GM18870 (cell line): ENCODE measurements at regions not wholly inside any gene's neighbourhood (a gene's known extent, or its start where the extent isn't known, plus 50 kb on each side); places are given as distances from the start of the nearest gene placed in this dataset.
"Not testable (repeated sequence)": the region's sequence is repeated elsewhere in the genome, so short reads cannot be mapped to it uniquely, and the experiment has no call there.

Source experiments
- ATAC-seq: cut with Tn5 transposase; IDR thresholded peaks from one replicate; pipeline ENCODE4 v1.9.1; 2021; ENCODE audit warnings: moderate library complexity; ENCODE audit not compliant: unreplicated experiment

GRCh38 chr6:153984811-153985210 lies 54.2 kb upstream of the OPRM1 start:
- ATAC-seq: no peak

DNA sequence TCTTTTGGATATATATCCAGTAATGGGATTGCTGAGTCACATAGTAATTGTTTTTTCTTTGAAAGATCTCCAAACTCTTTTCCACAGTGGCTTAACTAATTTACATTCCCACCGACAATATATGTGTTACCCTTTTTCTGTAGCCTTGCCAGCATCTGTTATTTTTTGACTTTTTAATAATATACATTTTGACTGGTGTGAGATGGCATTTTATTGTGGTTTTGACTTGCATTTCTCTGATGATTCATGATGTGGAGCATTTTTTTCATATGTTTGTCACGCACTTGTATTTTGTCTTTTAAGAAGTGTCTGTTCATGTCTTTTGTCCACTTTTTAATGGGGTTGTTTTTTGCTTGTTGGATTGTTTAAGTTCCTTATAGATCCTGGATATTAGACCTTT lies 58.9 kb upstream of the OPRM1 start:
- ATAC-seq: no peak

DNA sequence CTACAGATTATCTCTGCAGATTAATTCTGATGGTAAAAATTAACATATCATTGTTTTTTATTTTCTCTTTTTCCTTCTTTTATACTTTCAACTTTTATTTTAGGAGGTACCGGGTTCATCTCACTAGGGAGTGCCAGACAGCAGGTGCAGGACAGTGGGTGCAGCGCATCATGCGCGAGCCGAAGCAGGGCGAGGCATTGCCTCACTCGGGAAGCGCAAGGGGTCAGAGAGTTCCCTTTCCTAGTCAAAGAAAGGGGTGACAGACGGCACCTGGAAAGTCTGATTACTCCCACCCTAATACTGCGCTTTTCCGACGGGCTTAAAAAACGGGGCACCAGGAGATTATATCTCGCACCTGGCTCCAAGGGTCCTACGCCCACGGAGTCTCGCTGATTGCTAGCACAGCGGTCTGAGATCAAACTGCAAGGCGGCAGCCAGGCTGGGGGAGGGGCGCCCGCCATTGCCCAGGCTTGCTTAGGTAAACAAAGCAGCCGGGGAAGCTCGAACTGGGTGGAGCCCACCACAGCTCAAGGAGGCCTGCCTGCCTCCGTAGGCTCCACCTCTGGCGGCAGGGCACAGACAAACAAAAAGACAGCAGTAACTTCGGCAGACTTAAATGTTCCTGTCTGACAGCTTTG lies 60.0 kb upstream of the OPRM1 start:
- ATAC-seq: not testable (repeated sequence)

DNA sequence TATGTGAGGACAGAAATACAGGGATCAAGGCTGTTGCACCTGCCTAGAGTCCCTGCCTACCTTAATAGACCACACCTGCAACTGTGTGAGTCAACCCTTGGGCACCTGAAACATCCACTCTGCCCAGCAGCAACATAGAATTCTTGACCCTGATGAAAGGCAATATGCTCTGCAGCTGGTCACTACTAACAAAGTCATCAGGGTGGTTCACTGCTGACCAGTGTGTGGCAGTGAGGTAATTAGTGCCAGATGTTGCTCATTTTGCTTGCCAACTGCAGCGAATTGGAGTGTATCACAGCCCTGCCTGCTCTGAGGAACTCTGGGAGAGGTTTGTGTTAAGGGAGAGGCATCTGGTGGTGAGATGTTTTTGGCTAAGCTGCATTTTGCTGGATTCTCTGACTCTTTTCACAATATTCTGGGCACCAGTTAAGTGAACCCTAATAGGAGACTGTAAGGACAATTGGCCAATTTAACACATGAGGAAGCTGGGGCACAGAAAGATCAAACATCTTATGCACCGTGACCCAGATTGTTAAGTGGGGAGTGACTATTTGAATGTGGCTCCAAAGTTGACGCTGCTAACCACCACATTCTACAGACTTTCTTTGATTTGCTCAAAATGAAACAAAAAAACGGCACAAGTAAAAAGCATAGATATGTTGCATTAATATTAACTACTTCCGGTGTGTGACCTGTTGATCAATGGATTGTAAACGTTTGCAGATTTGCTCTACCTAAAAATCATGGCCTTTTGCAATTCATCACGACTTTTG lies 61.9 kb upstream of the OPRM1 start:
- ATAC-seq: peak; percentile 62

GRCh38 chr6:153966001-153966400 lies 73.0 kb upstream of the OPRM1 start:
- no peak for ATAC-seq

DNA sequence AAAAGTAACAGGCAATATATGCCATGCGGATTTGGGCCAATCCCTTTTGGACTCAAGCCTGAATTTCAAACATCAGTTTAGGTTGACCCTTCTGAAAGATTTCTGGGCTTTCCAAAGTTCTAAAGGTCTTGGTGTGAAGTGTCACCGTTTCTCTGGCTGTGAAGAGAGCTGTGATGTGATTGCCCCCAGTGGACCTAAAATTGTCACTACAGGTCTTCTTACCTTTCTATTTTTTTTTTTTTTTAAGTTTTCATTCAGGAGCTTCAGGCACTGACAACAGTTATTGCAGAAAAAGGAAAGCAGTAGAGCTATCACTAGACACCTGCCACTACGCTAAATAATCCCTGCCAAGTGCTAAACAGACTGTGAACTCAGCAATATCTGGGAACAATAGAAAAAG lies 75.7 kb upstream of the OPRM1 start:
- ATAC-seq: no peak

GRCh38 chr6:153962555-153962954 lies 76.5 kb upstream of the OPRM1 start:
- ATAC-seq: no peak

DNA sequence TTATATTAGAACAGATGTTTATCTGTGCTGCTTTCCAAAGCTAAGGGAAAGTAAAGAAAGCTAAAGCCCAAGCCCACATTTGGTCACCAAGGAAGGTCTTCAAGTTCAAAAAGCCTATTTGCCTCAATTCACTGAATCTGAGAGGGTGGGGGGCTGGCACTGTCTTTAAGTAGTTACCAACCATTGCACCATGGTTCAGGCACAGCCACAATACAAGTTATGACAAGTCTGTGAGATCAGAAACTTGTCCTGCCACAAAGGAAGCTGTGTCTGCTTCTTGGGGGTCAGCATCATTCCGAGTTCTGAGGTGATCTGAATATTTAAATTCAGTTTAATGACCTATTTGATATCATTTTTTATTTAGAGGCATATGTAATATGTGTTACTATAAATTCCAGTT lies 78.3 kb upstream of the OPRM1 start:
- no peak for ATAC-seq

DNA sequence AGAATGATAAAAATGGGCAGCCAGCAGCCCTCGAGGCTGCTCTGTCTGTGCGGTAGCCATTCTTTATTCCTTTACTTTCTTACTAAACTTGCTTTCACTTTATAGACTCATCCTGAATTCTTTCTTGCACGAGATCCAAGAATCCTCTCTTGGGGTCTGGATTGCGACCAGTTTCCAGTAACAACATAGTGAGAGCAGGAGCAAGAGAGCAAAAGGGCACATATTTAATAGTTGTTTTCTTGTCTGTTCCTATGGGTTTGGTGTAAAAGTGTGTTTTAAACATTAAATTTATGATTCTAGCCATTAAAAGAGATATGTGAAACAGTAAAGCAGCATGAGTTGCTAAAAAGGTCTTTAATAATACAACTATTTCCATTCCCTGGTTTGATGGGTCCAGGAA lies 78.8 kb upstream of the OPRM1 start:
- no peak for ATAC-seq

DNA sequence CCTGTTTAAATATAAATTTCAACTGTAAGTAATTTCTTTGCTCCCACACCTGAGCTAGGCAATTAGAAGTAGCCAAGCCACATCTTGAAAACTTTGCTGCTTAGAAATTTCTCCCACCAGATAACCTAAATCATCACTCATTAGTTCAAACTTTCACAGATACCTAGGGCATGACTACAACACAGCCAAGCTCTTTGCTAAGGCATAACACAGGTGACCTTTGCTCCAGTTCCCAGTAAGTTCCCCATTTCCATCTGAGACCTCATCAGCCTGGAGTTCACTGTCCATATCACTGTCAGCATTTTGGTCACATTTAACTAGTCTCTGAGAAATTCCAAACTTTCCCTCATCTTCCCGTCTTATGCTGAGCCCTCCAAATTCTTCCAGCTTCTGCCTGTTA lies 79.8 kb upstream of the OPRM1 start:
- ATAC-seq: no peak

GRCh38 chr6:153958860-153959259 lies 80.2 kb upstream of the OPRM1 start:
- no peak for ATAC-seq

DNA sequence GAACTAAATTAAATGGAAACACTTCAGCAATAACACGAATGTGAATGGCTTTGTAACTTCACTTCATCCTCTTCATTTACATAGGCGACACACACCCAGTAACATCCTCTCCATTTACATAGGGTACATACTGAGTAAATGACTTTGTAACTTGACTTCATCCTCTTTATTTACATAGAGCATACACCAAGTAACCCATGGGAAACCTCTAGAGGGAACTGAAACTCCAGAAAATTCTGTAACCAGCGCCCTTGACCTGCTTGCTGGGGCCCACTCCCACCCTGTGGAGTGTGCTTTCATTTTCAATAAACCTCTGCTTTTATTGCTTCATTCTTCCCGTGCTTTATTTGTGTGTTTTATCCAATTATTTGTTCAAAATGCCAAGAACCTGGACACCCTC lies 81.6 kb upstream of the OPRM1 start:
- ATAC-seq: peak; percentile 98

- ATAC-seq: no peak
These were observed 82.2 kb upstream of the OPRM1 start for GRCh38 chr6:153956808-153957207.

DNA sequence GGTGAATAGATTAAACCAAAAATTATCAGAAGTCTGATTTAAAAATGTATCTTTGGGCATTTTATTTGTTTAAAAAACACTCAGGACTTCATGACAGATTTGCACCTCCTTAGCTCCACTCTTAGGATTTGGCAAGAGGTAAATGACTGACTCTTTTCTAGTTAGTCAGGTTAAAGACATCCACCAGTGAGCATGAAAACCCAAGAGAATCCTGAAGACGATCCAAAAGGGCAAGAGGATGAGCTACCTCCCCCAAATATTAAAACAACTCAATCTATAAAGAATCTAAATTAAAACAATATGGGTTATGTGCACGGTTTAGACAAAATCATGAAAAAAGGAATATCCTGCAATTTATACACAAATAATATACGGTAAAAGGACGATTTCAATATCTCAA lies 89.4 kb upstream of the OPRM1 start:
- no peak for ATAC-seq

DNA sequence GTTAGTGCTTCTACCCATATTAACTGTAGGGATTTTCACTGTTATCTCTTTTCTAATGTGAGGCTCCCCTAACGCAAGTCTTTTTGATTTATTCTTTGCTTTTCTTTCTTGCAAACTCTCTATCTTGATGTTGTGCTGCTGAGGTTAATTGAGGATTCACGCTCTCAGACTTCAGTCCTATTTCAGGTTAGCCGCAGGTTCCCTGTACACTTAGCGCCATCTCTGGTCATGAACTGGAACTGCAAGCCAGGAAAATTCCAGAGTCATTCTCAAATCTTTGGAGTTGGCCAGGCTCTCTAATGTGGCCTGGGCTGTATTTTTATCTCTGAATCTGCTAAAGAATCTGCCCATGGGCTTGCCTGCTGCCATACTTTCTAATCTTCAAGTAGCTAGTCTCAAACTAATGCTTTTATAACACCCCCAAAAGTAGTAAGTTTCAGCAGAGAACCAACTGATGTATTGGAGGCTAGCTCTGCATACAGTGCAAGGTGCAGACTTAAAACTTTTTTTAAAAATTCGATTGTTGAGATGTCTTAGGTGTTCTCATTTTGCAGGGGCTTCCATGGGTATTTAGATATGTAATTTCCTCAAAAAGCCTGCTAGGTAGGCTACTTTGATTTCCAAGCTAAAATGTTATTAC lies 91.1 kb upstream of the OPRM1 start:
- ATAC-seq: peak; percentile 55

DNA sequence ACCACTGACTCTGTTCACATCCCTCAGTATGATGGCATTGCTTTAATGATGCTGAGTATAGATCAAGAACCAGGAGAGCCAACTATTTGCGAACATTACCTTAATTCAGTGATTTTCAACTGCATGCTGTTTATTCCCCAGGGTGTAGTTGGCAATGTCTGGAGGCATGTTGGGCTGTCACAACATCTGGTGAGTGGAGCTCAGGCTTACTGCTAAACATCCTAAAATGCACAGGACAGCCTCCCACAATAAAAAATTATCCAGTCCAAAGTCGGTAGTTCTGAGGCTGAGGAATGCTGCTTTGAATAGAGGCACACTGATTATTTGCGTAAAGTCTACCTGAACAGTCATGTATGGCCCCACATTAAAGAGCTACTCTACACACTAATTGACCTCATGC lies 94.8 kb upstream of the OPRM1 start:
- ATAC-seq: no peak

- peak; percentile 75 for ATAC-seq
These were observed 96.7 kb upstream of the OPRM1 start for GRCh38 chr6:153942361-153942760.

- ATAC-seq: peak; percentile 42
These were observed 97.3 kb upstream of the OPRM1 start for GRCh38 chr6:153941768-153942167.

- ATAC-seq: no peak
These were observed 100.2 kb upstream of the OPRM1 start for GRCh38 chr6:153938876-153939275.

GRCh38 chr6:153931431-153931830 lies 107.6 kb upstream of the OPRM1 start:
- ATAC-seq: no peak

DNA sequence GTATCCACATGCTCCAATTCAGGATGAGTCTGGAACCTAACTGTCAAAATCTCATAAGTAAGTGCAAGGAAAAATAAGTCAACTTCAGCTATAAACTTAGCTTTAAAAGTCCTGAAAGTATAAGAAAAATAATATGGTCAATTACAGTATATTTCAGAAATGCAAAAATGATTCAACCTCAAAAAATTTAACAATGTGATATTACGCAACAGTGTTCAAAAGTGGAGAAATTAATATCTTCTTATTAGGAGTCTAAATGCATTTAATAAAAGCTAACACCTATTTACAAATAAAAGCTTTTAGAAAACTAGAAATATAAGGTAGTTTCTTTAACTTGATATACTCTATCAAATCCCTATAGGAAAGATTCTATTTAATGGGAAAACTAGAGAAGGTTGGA lies 111.2 kb upstream of the OPRM1 start:
- no peak for ATAC-seq

DNA sequence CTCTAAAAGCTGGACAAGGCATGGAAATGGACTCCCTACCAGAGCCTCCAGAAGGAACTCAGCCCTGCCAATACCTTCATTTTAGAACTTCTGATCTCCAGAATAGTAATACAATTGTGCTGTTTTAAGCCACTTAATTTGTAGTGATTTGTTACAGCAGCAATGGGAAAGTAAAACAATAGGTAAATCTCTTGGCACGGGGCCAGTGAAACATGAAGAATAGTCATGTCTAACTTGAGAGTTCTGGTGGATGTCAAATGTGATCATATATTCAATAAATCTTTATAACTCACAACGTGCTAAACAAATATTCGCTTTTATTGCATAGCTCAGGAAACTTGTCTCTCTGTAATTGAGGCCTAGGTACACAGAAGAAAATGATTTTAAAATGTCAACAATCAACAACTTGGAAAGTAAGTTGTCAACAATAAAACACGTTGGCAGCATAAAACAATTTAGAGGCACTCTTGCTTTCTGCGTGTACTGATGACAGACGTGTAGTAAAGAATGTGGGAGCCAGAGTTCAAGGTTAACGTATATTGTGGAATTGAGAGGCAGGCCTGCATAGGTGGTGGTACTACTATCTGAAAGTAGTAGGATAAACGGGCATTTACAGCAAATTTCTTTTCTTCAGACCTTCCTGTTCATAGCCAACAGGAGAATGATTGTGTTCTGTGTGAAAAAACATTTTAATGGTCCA lies 140.5 kb upstream of the OPRM1 start:
- no peak for ATAC-seq
